GM12878 (cell line): ENCODE measurements at regions not wholly inside any gene's neighbourhood (a gene's known extent, or its start where the extent isn't known, plus 50 kb on each side); places are given as distances from the start of the nearest gene placed in this dataset.

ENCODE experiments used
- CTCF ChIP-seq, 3 experiments: IDR thresholded peaks in 2 of 3; conservative IDR thresholded peaks in 1 of 3; 2 replicates each; pipeline ENCODE4 v1.5.1; 2011; ENCODE audit warnings: low read depth in 3 of 3, low read length in 3 of 3, mild to moderate bottlenecking in 3 of 3, control low read depth in 2 of 3, moderate library complexity in 2 of 3, inconsistent platforms in 1 of 3, mixed read lengths in 1 of 3; ENCODE audit not compliant: control insufficient read depth in 2 of 3, insufficient read depth in 1 of 3; ENCODE audit errors: extremely low read depth in 1 of 3
- E4F1 ChIP-seq: fragments of 450-650 bp; IDR thresholded peaks from 2 replicates; pipeline ENCODE4 v1.6.1; 2018; ENCODE audit warnings: borderline replicate concordance, mild to moderate bottlenecking; ENCODE audit not compliant: partially characterized antibody
- EP300 ChIP-seq, 2 experiments: fragments of 150-350 bp in 1 of 2; IDR thresholded peaks; 2 replicates each; pipeline ENCODE4 v1.6.1; 2011 to 2012; ENCODE audit warnings: low read depth in 2 of 2, low read length in 2 of 2, borderline replicate concordance in 1 of 2, improper control_type of control experiment in 1 of 2, inconsistent platforms in 1 of 2; ENCODE audit not compliant: control insufficient read depth in 1 of 2
- EZH2 ChIP-seq: IDR thresholded peaks from 2 replicates; pipeline ENCODE4 v1.6.1; 2012; ENCODE audit warnings: low read depth, mild to moderate bottlenecking, control low read depth, inconsistent platforms, low read length, borderline replicate concordance; ENCODE audit not compliant: control insufficient read depth
- JUND ChIP-seq: IDR thresholded peaks from 2 replicates; pipeline ENCODE4 v1.6.1; 2012; ENCODE audit warnings: low read depth, mild to moderate bottlenecking, low read length, improper control_type of control experiment, moderate library complexity
- NKRF ChIP-seq: fragments of 450-650 bp; conservative IDR thresholded peaks from 2 replicates; pipeline ENCODE4 v1.6.1; 2017; ENCODE audit warnings: mild to moderate bottlenecking, moderate library complexity
- POLR2A ChIP-seq: IDR thresholded peaks from 2 replicates; pipeline ENCODE4 v1.6.1; 2011; ENCODE audit warnings: low read depth, mild to moderate bottlenecking, low read length
- POLR2AphosphoS2 ChIP-seq: IDR thresholded peaks from 2 replicates; pipeline ENCODE4 v1.6.1; 2011; ENCODE audit warnings: low read depth, mild to moderate bottlenecking, low read length, improper control_type of control experiment, moderate library complexity
- TAF1 ChIP-seq: IDR thresholded peaks from 2 replicates; pipeline ENCODE4 v1.6.1; 2011; ENCODE audit warnings: mild to moderate bottlenecking, low read depth, low read length, borderline replicate concordance
- TCF12 ChIP-seq: IDR thresholded peaks from 2 replicates; pipeline ENCODE4 v1.6.1; 2011; ENCODE audit warnings: low read depth, mild to moderate bottlenecking, low read length

GRCh38 chr11:112460141-112460540 is 199.5 kb upstream of the PLET1 start:
- no peak for TF ChIP-seq E4F1
- no peak for TF ChIP-seq EP300 (IDR thresholded peaks at IDR 0.05; ENCODE audit: borderline replicate concordance in 1 of 2, control insufficient read depth in 1 of 2, low read depth in 2 of 2, low read length in 2 of 2)
- no peak for TF ChIP-seq POLR2AphosphoS2
- no peak for TF ChIP-seq EZH2
- TF ChIP-seq TCF12 = no peak
- no peak for TF ChIP-seq CTCF (IDR thresholded peaks at IDR 0.05 in 2 of 3, conservative IDR thresholded peaks at IDR 0.05 in 1 of 3; ENCODE audit: control insufficient read depth in 2 of 3, extremely low read depth in 1 of 3, insufficient read depth in 1 of 3, low read depth in 3 of 3, low read length in 3 of 3)
- no peak for TF ChIP-seq POLR2A
- TF ChIP-seq TAF1 = no peak
- TF ChIP-seq JUND = no peak
- TF ChIP-seq NKRF = no peak
